ENCODE measurements at regions not wholly inside any gene's neighbourhood (a gene's known extent, or its start where the extent isn't known, plus 50 kb on each side); places are given as distances from the start of the nearest gene placed in this dataset.
A peak's percentile ranks its signal among the peaks of the same experiment; 100 is the strongest.

DNA sequence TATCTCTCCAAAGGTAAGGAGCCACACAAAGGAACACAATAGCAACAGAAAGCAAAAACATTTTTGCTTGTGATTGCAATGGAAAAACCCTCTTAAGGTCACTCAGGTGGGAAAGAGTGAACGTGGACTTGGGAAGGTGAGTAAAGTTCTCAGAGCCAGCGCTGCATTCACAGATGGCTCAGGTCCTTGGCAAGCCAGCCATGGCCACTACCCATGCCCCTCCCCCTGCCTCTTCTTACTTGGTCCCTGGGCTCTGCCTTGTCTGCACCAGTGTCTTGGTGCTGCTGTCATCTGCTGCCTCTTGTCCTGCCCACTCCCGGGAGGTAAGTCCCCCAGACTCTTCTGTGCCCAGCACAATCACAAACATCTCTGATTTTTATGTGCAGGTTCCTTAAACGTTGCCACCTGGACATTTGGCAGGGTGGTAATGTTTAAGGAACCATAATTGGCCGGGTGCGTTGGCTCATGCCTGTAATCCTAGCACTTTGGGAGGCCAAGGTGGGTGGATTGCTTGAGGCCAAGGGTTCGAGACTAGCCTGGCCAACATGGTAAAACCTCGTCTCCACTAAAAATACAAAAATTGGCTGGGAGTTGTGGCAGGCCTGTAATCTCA is 74.6 kb downstream of the FEM1C start:
- Mint-ChIP-seq H3K4me3 (no peak overlapping the region), H3K9me3 (no peaks in the 10 kb centered on the region), H3K27me3 (peaks cover 26% of the 10 kb centered on the region), H3K4me1 (no peaks in the 10 kb centered on the region), H3K36me3 (ENCODE audit: low read depth) (no peaks in the 10 kb centered on the region), H3K27ac (no peak overlapping the region)
- DNase-seq = no peak
- ChIA-PET POLR2A (no interaction called here), CTCF (no interaction called here)

- ChIA-PET CTCF (no interaction called here), POLR2A (no interaction called here)
- H3K4me3 Mint-ChIP-seq = no peak overlapping the region
- no peaks in the 10 kb centered on the region for H3K4me1 Mint-ChIP-seq
- no peak for DNase-seq
- no peaks in the 10 kb centered on the region for H3K36me3 Mint-ChIP-seq (ENCODE audit: low read depth)
- no peaks in the 10 kb centered on the region for H3K9me3 Mint-ChIP-seq
- peaks cover 39% of the 10 kb centered on the region for H3K27me3 Mint-ChIP-seq
- no peak overlapping the region for H3K27ac Mint-ChIP-seq
These were observed 76.9 kb downstream of the FEM1C start for GRCh38 chr5:115467628-115468027.

- CTCF ChIA-PET = interaction anchor here (1.2 kb wide), 1 partner anchor 14 kb away, joined by 3 read pairs; no protein-coding TSS in a partner anchor
- no peak overlapping the region for H3K4me3 Mint-ChIP-seq
- H3K4me1 Mint-ChIP-seq = peaks cover 16% of the 10 kb centered on the region
- H3K27me3 Mint-ChIP-seq = peaks cover 39% of the 10 kb centered on the region
- POLR2A ChIA-PET = interaction anchor here (0.6 kb wide), 1 partner anchor 38 kb away, joined by 3 read pairs; no protein-coding TSS in a partner anchor
- H3K36me3 Mint-ChIP-seq (ENCODE audit: low read depth) = no peaks in the 10 kb centered on the region
- DNase-seq = no peak
- H3K9me3 Mint-ChIP-seq = no peaks in the 10 kb centered on the region
- no peak overlapping the region for H3K27ac Mint-ChIP-seq
These were observed 79.1 kb downstream of the FEM1C start for GRCh38 chr5:115465431-115465830.

DNA sequence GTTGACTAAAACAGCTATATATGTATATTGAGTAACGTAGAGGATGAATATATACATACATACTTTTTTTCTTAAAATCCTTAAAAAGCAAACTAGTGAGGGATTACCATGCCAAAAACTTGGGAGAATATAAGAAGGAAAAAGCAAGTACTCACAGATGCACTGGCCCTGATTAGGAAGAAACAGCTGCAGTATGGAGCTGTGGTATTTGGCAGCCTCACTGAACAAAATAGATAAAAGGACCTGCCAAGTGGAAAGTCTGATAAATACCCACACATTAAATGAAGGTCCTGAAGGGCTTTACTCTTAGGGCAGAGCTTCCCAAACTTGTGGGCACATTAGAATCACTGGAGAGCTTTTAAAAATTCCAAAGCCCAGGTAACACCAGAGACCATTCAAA is 80.6 kb downstream of the FEM1C start:
- Mint-ChIP-seq H3K36me3 (ENCODE audit: low read depth) (no peaks in the 10 kb centered on the region), H3K4me1 (peaks cover 16% of the 10 kb centered on the region), H3K27ac (no peak overlapping the region), H3K9me3 (no peaks in the 10 kb centered on the region), H3K27me3 (peaks cover 35% of the 10 kb centered on the region), H3K4me3 (no peak overlapping the region)
- DNase-seq = no peak
- ChIA-PET CTCF (interaction anchor here (1.1 kb wide), 1 partner anchor 9 kb away, joined by 5 read pairs; no protein-coding TSS in a partner anchor), POLR2A (no interaction called here)

GRCh38 chr5:115461506-115462290 is 82.9 kb downstream of the FEM1C start:
- H3K4me3 Mint-ChIP-seq = no peak overlapping the region
- no peak overlapping the region for H3K27ac Mint-ChIP-seq
- no peaks in the 10 kb centered on the region for H3K36me3 Mint-ChIP-seq (ENCODE audit: low read depth)
- ChIA-PET POLR2A (no interaction called here), CTCF (interaction anchor here (0.5 to 1.2 kb wide), 3 partner anchors 7 to 81 kb away, joined by 3 to 5 read pairs (median 3); no protein-coding TSS in a partner anchor)
- no peaks in the 10 kb centered on the region for H3K9me3 Mint-ChIP-seq
- H3K27me3 Mint-ChIP-seq = peaks cover 23% of the 10 kb centered on the region
- H3K4me1 Mint-ChIP-seq = peaks cover 16% of the 10 kb centered on the region
- DNase-seq = peak; percentile 9

- Mint-ChIP-seq H3K4me3 (no peak overlapping the region), H3K9me3 (no peaks in the 10 kb centered on the region), H3K36me3 (ENCODE audit: low read depth) (no peaks in the 10 kb centered on the region), H3K4me1 (peaks cover 16% of the 10 kb centered on the region), H3K27me3 (peaks cover 19% of the 10 kb centered on the region), H3K27ac (no peak overlapping the region)
- CTCF ChIA-PET = interaction anchor here (0.5 to 1.2 kb wide), 3 partner anchors 8 to 82 kb away, joined by 3 to 5 read pairs (median 3); no protein-coding TSS in a partner anchor
- POLR2A ChIA-PET = no interaction called here
- no peak for DNase-seq
These were observed 83.5 kb downstream of the FEM1C start for GRCh38 chr5:115461093-115461492.

- ChIA-PET POLR2A (no interaction called here), CTCF (interaction anchor here (1.2 kb wide), 1 partner anchor 8 kb away, joined by 5 read pairs; no protein-coding TSS in a partner anchor)
- Mint-ChIP-seq H3K27me3 (peaks cover 16% of the 10 kb centered on the region), H3K4me3 (no peak overlapping the region), H3K27ac (no peak overlapping the region), H3K4me1 (peaks cover 16% of the 10 kb centered on the region), H3K9me3 (no peaks in the 10 kb centered on the region), H3K36me3 (ENCODE audit: low read depth) (no peaks in the 10 kb centered on the region)
- no peak for DNase-seq
These were observed 84.1 kb downstream of the FEM1C start for GRCh38 chr5:115460472-115460871.

- Mint-ChIP-seq H3K4me1 (peaks cover 16% of the 10 kb centered on the region), H3K36me3 (ENCODE audit: low read depth) (no peaks in the 10 kb centered on the region), H3K4me3 (no peak overlapping the region), H3K9me3 (no peaks in the 10 kb centered on the region), H3K27me3 (peaks cover 13% of the 10 kb centered on the region), H3K27ac (no peak overlapping the region)
- POLR2A ChIA-PET = no interaction called here
- no peak for DNase-seq
- CTCF ChIA-PET = no interaction called here
These were observed 84.7 kb downstream of the FEM1C start for GRCh38 chr5:115459855-115460341.

GRCh38 chr5:115458416-115458815 is 86.2 kb downstream of the FEM1C start:
- ChIA-PET CTCF (no interaction called here), POLR2A (no interaction called here)
- peaks cover 6% of the 10 kb centered on the region for H3K27me3 Mint-ChIP-seq
- H3K4me3 Mint-ChIP-seq = no peak overlapping the region
- H3K4me1 Mint-ChIP-seq = peaks cover 16% of the 10 kb centered on the region
- no peaks in the 10 kb centered on the region for H3K36me3 Mint-ChIP-seq (ENCODE audit: low read depth)
- H3K27ac Mint-ChIP-seq = no peak overlapping the region
- H3K9me3 Mint-ChIP-seq = no peaks in the 10 kb centered on the region
- no peak for DNase-seq

DNA sequence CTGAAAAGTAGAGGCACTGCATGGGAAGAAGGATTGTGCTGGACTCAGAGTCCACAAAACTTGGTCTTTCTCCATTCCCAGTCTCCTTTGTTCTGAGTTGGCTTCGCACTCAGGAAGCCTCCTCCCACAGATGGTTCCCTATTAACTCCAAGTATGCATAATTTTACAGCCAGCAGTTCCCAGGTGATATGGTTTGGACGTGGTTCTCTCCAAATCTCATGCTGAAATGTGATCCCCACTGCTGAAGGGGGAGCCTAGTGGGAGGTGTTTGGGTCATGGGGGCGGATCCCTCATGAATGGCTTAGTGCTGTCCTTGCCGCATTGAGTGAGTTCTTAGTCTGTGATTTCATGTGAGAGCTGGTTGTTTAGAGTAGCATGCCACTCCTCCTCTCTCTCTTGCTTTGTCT is 86.6 kb downstream of the FEM1C start:
- ChIA-PET CTCF (no interaction called here), POLR2A (no interaction called here)
- Mint-ChIP-seq H3K9me3 (no peaks in the 10 kb centered on the region), H3K27me3 (peaks cover 5% of the 10 kb centered on the region), H3K4me3 (no peak overlapping the region), H3K4me1 (peaks cover 16% of the 10 kb centered on the region), H3K36me3 (ENCODE audit: low read depth) (no peaks in the 10 kb centered on the region), H3K27ac (no peak overlapping the region)
- DNase-seq = no peak

DNA sequence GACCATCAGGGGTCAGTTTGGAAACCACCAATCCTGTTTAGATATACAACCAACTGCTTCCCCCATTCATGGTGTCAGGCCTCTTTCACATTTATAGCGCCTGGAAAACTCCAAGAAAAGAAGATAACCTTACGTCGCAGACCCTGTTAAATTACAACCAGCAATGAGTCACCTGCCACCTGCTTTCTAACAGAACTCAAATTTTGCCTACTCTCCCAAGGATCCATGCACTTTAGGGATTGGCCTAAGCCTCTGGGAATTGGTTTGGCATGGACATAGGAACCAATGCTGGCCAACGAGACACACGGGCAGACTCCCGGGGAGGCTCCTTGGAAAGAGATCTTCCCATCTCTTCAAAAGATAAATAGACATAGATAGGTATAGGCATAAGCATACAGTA is 87.0 kb downstream of the FEM1C start:
- Mint-ChIP-seq H3K9me3 (no peaks in the 10 kb centered on the region), H3K27ac (no peak overlapping the region), H3K36me3 (ENCODE audit: low read depth) (no peaks in the 10 kb centered on the region), H3K4me1 (peaks cover 16% of the 10 kb centered on the region), H3K27me3 (peaks cover 1% of the 10 kb centered on the region), H3K4me3 (no peak overlapping the region)
- POLR2A ChIA-PET = no interaction called here
- CTCF ChIA-PET = no interaction called here
- DNase-seq = no peak

DNA sequence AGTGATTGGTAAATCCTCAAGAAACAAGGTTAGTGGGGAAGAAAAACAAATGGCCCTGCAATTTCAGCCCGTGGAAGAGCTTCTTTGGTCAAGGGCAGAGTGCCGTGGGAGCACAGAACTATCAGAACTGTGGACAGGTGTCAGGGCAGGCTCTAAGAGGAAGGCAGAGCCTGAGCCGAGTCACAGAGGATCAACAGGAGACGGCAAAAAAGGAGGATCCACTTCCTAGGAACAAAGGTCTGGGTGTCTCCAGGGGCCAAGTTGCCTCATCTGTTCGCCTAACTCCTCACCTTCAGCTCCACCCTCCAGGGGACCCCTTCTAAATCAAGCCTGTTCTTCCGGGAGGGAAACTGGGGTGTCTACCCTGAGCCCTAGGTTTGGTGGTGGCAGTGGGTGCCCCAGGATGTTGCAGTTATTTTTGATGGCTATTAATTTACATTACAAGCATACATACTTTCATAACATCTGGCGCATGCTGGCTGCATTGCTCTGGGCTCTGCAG is 88.0 kb downstream of the FEM1C start:
- no peaks in the 10 kb centered on the region for H3K9me3 Mint-ChIP-seq
- CTCF ChIA-PET = no interaction called here

GRCh38 chr5:115456056-115456455 is 88.5 kb downstream of the FEM1C start:
- H3K4me1 Mint-ChIP-seq = peaks cover 4% of the 10 kb centered on the region
- peaks cover 1% of the 10 kb centered on the region for H3K27me3 Mint-ChIP-seq
- ChIA-PET POLR2A (no interaction called here), CTCF (no interaction called here)
- no peak for DNase-seq
- H3K9me3 Mint-ChIP-seq = no peaks in the 10 kb centered on the region
- no peak overlapping the region for H3K27ac Mint-ChIP-seq
- no peaks in the 10 kb centered on the region for H3K36me3 Mint-ChIP-seq (ENCODE audit: low read depth)
- no peak overlapping the region for H3K4me3 Mint-ChIP-seq

More for the DNA sequence above, 88.0 kb downstream of the FEM1C start:
- Mint-ChIP-seq H3K27ac (no peak overlapping the region), H3K4me3 (no peak overlapping the region), H3K27me3 (peaks cover 1% of the 10 kb centered on the region), H3K4me1 (peaks cover 9% of the 10 kb centered on the region), H3K36me3 (ENCODE audit: low read depth) (no peaks in the 10 kb centered on the region)
- no peak for DNase-seq
- POLR2A ChIA-PET = no interaction called here
